Glutamatergic neuron (in vitro differentiated cells): ENCODE measurements at regions not wholly inside any gene's neighbourhood (a gene's known extent, or its start where the extent isn't known, plus 50 kb on each side); places are given as distances from the start of the nearest gene placed in this dataset.

ENCODE experiments used
- DNase-seq: peaks from one replicate; pipeline ENCODE4 v3.0.0; 2022
- H3K27ac Mint-ChIP-seq: one replicate; pipeline ENCODE4 v1.8.0; 2020; ENCODE audit warnings: mild to moderate bottlenecking, mixed read lengths, inconsistent platforms; ENCODE audit not compliant: unreplicated experiment
- H3K27me3 Mint-ChIP-seq: one replicate; pipeline ENCODE4 v1.8.0; 2020; ENCODE audit warnings: mild to moderate bottlenecking, moderate library complexity, mixed read lengths, inconsistent platforms; ENCODE audit not compliant: unreplicated experiment
- H3K36me3 Mint-ChIP-seq: one replicate; pipeline ENCODE4 v1.8.0; 2020; ENCODE audit warnings: mild to moderate bottlenecking, mixed read lengths, inconsistent platforms; ENCODE audit not compliant: unreplicated experiment
- H3K4me1 Mint-ChIP-seq: one replicate; pipeline ENCODE4 v1.8.0; 2020; ENCODE audit warnings: mild to moderate bottlenecking, low read depth, mixed read lengths, inconsistent platforms; ENCODE audit not compliant: unreplicated experiment
- H3K4me3 Mint-ChIP-seq: one replicate; pipeline ENCODE4 v1.8.0; 2020; ENCODE audit warnings: mild to moderate bottlenecking, mixed read lengths, inconsistent platforms; ENCODE audit not compliant: unreplicated experiment
- H3K9me3 Mint-ChIP-seq: one replicate; pipeline ENCODE4 v1.8.0; 2020; ENCODE audit warnings: mild to moderate bottlenecking, moderate library complexity, mixed read lengths, inconsistent platforms; ENCODE audit not compliant: unreplicated experiment
- CTCF ChIP-seq: fragments of 200-600 bp; sonication (generic); IDR thresholded peaks from one replicate; pipeline ENCODE4 v1.5.0; 2021; ENCODE audit not compliant: partially characterized antibody, unreplicated experiment

DNA sequence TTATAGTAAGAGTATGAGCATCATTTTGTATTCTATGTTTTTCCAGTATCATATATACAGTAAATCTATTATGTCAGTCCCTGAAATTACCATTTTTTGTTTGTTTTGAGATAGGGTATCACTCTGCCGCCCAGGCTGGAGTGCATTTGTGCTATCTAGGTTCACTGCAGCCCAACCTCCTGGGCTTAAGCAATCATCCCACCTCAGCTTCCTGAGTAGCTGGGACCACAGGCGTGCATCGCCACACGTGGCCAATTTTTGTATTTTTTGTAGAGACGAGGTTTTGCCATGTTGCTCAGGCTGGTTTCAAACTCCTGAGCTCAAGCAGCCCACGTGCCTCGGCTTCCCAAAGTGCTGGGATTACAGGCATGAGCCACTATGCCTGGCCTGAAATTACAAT, 85.6 kb downstream of the ZNF330 start:
- no peaks in the 10 kb centered on the region for H3K27me3 Mint-ChIP-seq
- no peaks in the 10 kb centered on the region for H3K4me1 Mint-ChIP-seq
- no peak for TF ChIP-seq CTCF
- no peak for DNase-seq
- H3K36me3 Mint-ChIP-seq: no peaks in the 10 kb centered on the region
- H3K4me3 Mint-ChIP-seq: no peak overlapping the region
- no peak overlapping the region for H3K27ac Mint-ChIP-seq
- H3K9me3 Mint-ChIP-seq: no peaks in the 10 kb centered on the region

GRCh38 chr4:141307241-141307689, 86.6 kb downstream of the ZNF330 start:
- no peaks in the 10 kb centered on the region for H3K36me3 Mint-ChIP-seq
- H3K27me3 Mint-ChIP-seq: no peaks in the 10 kb centered on the region
- no peaks in the 10 kb centered on the region for H3K9me3 Mint-ChIP-seq
- peak; percentile 66 for TF ChIP-seq CTCF
- no peaks in the 10 kb centered on the region for H3K4me1 Mint-ChIP-seq
- H3K27ac Mint-ChIP-seq: no peak overlapping the region
- DNase-seq: peak; percentile 52
- H3K4me3 Mint-ChIP-seq: no peak overlapping the region

GRCh38 chr4:141309874-141310273, 89.2 kb downstream of the ZNF330 start:
- DNase-seq: no peak
- TF ChIP-seq CTCF: no peak
- no peak overlapping the region for H3K27ac Mint-ChIP-seq
- H3K4me3 Mint-ChIP-seq: no peak overlapping the region
- no peaks in the 10 kb centered on the region for H3K4me1 Mint-ChIP-seq
- H3K27me3 Mint-ChIP-seq: no peaks in the 10 kb centered on the region
- H3K36me3 Mint-ChIP-seq: no peaks in the 10 kb centered on the region
- no peaks in the 10 kb centered on the region for H3K9me3 Mint-ChIP-seq

DNA sequence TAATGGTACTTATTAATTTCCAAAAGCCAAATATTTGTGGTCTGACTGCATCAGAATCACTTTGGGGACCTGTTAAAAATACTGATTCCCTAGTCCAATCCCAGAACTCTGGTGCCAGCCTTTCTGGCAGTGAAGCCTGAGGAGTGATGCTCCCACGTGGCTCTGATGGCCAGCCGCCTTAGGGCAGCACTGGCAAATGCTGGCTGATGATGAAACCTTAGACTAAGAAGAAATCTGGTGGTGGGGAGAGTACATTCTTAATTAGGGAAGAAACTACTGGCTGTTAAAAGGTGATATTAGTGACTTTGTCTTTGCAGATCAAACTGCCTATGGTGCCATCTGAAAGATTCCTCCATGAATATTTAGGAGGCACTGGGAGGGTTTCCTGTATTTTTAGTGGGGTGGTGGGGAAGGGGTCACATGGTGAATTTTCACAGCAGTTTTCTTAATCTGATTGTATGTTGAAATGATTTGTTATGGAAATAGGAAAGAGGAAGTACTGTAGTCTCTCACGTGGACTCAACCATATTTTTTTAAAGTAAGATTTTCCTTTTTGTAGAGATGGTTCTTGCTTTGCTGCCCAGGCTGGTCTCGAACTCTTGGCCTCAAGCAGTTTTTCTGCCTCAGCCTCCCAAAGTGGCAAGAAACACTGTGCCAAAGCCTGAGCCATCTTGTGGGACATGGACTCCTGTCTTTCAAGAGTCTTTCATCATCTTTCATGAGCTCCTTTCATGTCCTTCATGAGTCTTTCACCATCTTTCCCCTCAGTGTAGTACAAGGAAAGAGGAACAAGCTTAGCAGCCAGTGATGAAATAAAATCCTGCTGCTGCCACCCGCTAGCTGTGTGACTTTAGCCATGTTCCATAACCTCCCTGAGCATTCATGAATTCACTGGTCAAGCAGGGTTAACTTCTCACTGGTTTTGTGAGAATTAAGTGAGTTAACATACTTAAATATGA, 90.8 kb downstream of the ZNF330 start:
- Mint-ChIP-seq H3K27me3 (no peaks in the 10 kb centered on the region), H3K36me3 (no peaks in the 10 kb centered on the region), H3K4me1 (no peaks in the 10 kb centered on the region), H3K27ac (no peak overlapping the region), H3K4me3 (no peak overlapping the region), H3K9me3 (no peaks in the 10 kb centered on the region)
- no peak for DNase-seq
- TF ChIP-seq CTCF: no peak

- DNase-seq: no peak
- Mint-ChIP-seq H3K27ac (no peak overlapping the region), H3K4me3 (no peak overlapping the region), H3K27me3 (no peaks in the 10 kb centered on the region), H3K9me3 (no peaks in the 10 kb centered on the region), H3K4me1 (no peaks in the 10 kb centered on the region), H3K36me3 (no peaks in the 10 kb centered on the region)
- TF ChIP-seq CTCF: no peak
These were observed 93.9 kb downstream of the ZNF330 start for GRCh38 chr4:141314627-141315026.
